ENCODE measurements at regions not wholly inside any gene's neighbourhood (a gene's known extent, or its start where the extent isn't known, plus 50 kb on each side); places are given as distances from the start of the nearest gene placed in this dataset.

- no peak for TF ChIP-seq POLR2A (IDR thresholded peaks at IDR 0.05)
- no peak for TF ChIP-seq CTCF (IDR thresholded peaks at IDR 0.05)
- TF ChIP-seq EP300 (IDR thresholded peaks at IDR 0.05) = no peak
Measured at GRCh38 chr2:242019344-242019743, 149.8 kb downstream of the RTP5 start.
